ENCODE measurements at regions not wholly inside any gene's neighbourhood (a gene's known extent, or its start where the extent isn't known, plus 50 kb on each side); places are given as distances from the start of the nearest gene placed in this dataset.

DNA sequence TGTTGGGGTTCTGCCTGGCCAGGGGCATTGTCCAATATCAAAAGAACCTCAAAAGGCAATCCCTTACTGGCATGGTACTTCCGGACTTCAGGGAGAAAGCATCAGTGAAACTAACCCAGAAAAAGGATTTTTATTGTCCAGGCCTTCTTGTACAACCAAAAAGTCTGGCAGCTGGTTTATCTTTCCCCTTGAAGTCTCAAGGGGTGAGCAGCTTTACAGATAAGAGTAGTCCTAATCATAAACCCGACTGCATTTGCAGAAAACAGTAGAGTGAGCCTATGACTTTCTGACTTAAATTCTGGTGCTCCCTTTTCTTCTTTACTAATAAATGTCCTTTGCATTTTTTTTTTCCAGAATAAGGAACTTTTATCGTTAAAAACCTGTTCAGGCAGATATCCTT, 104.0 kb upstream of the CHRM3 start:
- TF ChIP-seq, protein P1, sequence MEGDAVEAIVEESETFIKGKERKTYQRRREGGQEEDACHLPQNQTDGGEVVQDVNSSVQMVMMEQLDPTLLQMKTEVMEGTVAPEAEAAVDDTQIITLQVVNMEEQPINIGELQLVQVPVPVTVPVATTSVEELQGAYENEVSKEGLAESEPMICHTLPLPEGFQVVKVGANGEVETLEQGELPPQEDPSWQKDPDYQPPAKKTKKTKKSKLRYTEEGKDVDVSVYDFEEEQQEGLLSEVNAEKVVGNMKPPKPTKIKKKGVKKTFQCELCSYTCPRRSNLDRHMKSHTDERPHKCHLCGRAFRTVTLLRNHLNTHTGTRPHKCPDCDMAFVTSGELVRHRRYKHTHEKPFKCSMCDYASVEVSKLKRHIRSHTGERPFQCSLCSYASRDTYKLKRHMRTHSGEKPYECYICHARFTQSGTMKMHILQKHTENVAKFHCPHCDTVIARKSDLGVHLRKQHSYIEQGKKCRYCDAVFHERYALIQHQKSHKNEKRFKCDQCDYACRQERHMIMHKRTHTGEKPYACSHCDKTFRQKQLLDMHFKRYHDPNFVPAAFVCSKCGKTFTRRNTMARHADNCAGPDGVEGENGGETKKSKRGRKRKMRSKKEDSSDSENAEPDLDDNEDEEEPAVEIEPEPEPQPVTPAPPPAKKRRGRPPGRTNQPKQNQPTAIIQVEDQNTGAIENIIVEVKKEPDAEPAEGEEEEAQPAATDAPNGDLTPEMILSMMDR (IDR thresholded peaks at IDR 0.05; ENCODE audit: unreplicated experiment) = no peak
- Mint-ChIP-seq H3K27ac (no peak overlapping the region), H3K36me3 (no peaks in the 10 kb centered on the region), H3K4me1 (peaks cover 10% of the 10 kb centered on the region), H3K4me3 (no peak overlapping the region), H3K9me3 (peaks cover 17% of the 10 kb centered on the region), H3K27me3 (ENCODE audit: low read depth) (no peaks in the 10 kb centered on the region)
- DNase-seq (ENCODE audit: low spot score in 2 of 2, unreplicated experiment in 2 of 2) = no peak

DNA sequence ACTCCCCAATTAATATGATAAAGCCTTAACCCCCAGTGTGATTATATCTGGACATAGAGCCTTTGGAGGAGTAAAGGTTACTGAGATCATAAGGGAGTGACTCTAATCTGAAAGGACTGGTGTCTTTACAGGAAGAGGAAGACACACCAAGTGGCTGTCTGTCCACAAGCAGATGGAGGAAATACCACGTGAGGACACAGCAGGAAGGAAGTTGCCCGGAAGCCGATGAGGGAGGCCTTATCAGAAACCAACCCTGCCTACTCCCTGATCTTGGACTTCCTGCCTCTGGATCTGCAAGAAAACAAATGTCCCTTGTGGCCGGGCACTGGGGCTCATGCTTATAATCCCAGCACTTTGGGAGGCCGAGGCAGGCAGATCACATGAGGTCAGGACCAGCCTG, 110.3 kb upstream of the CHRM3 start:
- no peaks in the 10 kb centered on the region for H3K4me1 Mint-ChIP-seq
- H3K27ac Mint-ChIP-seq = no peak overlapping the region
- no peaks in the 10 kb centered on the region for H3K36me3 Mint-ChIP-seq
- no peaks in the 10 kb centered on the region for H3K27me3 Mint-ChIP-seq (ENCODE audit: low read depth)
- peaks cover 19% of the 10 kb centered on the region for H3K9me3 Mint-ChIP-seq
- TF ChIP-seq, protein P1 (IDR thresholded peaks at IDR 0.05; ENCODE audit: unreplicated experiment) = no peak
- H3K4me3 Mint-ChIP-seq = no peak overlapping the region
- no peak for DNase-seq (ENCODE audit: low spot score in 2 of 2, unreplicated experiment in 2 of 2)

DNA sequence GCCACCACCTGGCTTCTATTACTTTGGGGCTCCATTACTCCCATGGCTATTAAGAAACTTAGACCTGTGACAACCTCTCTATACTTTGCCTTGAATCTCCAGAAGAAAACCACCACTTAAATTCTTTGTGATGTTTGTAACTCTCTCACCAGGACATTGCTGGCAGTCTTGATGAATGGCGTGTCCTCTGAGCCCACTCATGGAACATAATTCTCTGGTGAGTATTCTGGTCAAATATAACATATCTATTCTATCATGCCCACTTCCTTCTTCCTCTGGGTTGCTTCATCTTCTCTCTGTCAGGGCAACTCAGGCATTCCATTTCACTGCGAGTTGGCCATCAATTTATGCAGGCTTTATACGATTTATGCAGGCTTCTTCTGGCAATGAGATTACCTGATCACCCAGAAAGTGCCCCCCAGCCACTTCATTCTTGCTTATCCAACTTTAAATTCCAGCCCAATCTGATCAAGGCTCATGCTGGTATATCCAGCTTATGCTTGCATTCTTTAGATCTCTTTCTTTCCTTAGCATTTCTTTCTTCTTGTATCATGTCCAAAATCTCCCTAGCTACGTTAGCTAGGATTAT, 112.0 kb upstream of the CHRM3 start:
- Mint-ChIP-seq H3K36me3 (no peaks in the 10 kb centered on the region), H3K4me1 (peaks cover 2% of the 10 kb centered on the region), H3K4me3 (no peak overlapping the region), H3K27me3 (ENCODE audit: low read depth) (no peaks in the 10 kb centered on the region), H3K9me3 (peaks cover 19% of the 10 kb centered on the region), H3K27ac (no peak overlapping the region)
- TF ChIP-seq, protein P1 (IDR thresholded peaks at IDR 0.05; ENCODE audit: unreplicated experiment) = no peak
- DNase-seq (ENCODE audit: low spot score in 2 of 2, unreplicated experiment in 2 of 2) = no peak

DNA sequence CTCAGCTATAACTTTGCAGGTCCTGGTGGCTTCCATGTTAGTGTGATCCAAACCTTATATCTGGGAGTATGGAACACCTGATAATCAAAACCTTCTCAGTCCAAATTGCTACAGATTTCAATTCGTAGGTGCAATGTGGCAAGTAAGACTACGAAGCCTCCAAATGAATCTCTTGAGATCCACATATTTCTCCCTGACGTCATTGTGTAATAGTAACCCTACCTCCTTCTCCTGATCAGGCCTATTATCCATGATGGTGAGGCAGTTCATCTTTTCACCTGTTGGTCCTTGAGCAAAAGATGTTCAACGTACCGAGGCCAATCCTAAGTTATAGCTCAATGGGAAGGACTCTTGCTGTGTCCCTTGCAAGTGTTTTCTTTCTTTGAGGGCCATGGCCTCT, 115.9 kb upstream of the CHRM3 start:
- Mint-ChIP-seq H3K4me1 (peaks cover 19% of the 10 kb centered on the region), H3K36me3 (no peaks in the 10 kb centered on the region), H3K4me3 (no peak overlapping the region), H3K9me3 (peaks cover 19% of the 10 kb centered on the region), H3K27me3 (ENCODE audit: low read depth) (no peaks in the 10 kb centered on the region), H3K27ac (no peak overlapping the region)
- DNase-seq (ENCODE audit: low spot score in 2 of 2, unreplicated experiment in 2 of 2) = no peak
- TF ChIP-seq, protein P1 (IDR thresholded peaks at IDR 0.05; ENCODE audit: unreplicated experiment) = no peak

DNA sequence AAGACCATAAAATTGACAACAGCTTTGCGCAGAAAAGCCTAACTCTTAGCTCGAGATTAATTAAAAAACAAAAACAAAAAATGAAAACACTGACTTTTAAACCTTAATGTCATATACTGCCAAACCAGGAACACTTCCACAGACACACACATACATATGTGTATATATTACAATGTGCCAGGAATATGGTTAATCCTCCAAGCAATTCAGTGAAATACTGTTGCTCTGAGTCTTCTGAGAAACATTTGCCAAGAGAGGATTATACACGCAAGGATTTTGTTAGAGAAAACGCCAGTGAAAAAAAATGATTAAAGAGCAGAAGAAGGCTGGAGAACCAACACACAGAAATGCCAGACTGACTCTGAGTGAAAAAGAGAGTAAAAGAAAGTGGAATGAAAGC, 116.7 kb upstream of the CHRM3 start:
- no peak for DNase-seq (ENCODE audit: low spot score in 2 of 2, unreplicated experiment in 2 of 2)
- H3K9me3 Mint-ChIP-seq = peaks cover 18% of the 10 kb centered on the region
- H3K27ac Mint-ChIP-seq = peak overlapping the region; percentile 60
- H3K4me3 Mint-ChIP-seq = no peak overlapping the region
- no peaks in the 10 kb centered on the region for H3K36me3 Mint-ChIP-seq
- TF ChIP-seq, protein P1 (IDR thresholded peaks at IDR 0.05; ENCODE audit: unreplicated experiment) = no peak
- peaks cover 19% of the 10 kb centered on the region for H3K4me1 Mint-ChIP-seq
- no peaks in the 10 kb centered on the region for H3K27me3 Mint-ChIP-seq (ENCODE audit: low read depth)

GRCh38 chr1:239268941-239269340, 117.4 kb upstream of the CHRM3 start:
- Mint-ChIP-seq H3K4me3 (no peak overlapping the region), H3K27me3 (ENCODE audit: low read depth) (no peaks in the 10 kb centered on the region), H3K27ac (no peak overlapping the region), H3K36me3 (no peaks in the 10 kb centered on the region), H3K4me1 (peaks cover 19% of the 10 kb centered on the region), H3K9me3 (peaks cover 11% of the 10 kb centered on the region)
- no peak for DNase-seq (ENCODE audit: low spot score in 2 of 2, unreplicated experiment in 2 of 2)
- TF ChIP-seq, protein P1 (IDR thresholded peaks at IDR 0.05; ENCODE audit: unreplicated experiment) = no peak

Data from mesothelial cell of epicardium (in vitro differentiated cells).